ENCODE measurements at regions not wholly inside any gene's neighbourhood (a gene's known extent, or its start where the extent isn't known, plus 50 kb on each side); places are given as distances from the start of the nearest gene placed in this dataset.
A peak's percentile ranks its signal among the peaks of the same experiment; 100 is the strongest.

- peak overlapping the region; percentile 94 for H3K27ac ChIP-seq
Observed at GRCh38 chr17:81345228-81346089, 49.8 kb upstream of the BAHCC1 start.

More at GRCh38 chr17:81345228-81346089, 49.8 kb upstream of the BAHCC1 start:
- peak; percentile 55 for DNase-seq (ENCODE audit: low read depth, low spot score)

Measured in epithelial cell of prostate (primary cell).